Midbrain (tissue), 1 donor: ENCODE measurements at regions not wholly inside any gene's neighbourhood (a gene's known extent, or its start where the extent isn't known, plus 50 kb on each side); places are given as distances from the start of the nearest gene placed in this dataset.
"Not testable (repeated sequence)": the region's sequence is repeated elsewhere in the genome, so short reads cannot be mapped to it uniquely, and the experiment has no call there.

ENCODE experiments used
- DNase-seq: peaks from one replicate; lab custom pipeline; 2025; lab: John Stamatoyannopoulos, UW

DNA sequence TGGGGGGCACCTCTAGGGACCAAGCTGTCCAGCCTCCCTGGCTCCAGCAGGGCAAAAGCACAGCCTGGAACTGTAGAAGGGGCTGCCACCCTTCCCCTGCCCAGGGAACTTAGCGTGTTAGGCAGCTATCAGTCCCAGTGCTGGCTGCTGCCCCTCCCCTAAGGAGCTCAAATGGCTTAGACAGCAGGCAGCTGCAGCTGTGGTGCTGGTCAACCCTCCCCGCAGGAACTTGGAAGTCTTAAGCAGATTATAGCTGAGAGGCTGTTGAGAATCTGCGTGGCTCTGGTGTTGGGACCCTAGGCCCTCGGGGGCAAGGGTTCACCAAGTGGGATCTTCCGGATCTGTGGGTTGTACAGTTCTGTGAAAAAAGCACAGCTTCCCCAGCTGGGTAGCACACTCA, 536.5 kb upstream of the CDH10 start:
- DNase-seq, result no peak

DNA sequence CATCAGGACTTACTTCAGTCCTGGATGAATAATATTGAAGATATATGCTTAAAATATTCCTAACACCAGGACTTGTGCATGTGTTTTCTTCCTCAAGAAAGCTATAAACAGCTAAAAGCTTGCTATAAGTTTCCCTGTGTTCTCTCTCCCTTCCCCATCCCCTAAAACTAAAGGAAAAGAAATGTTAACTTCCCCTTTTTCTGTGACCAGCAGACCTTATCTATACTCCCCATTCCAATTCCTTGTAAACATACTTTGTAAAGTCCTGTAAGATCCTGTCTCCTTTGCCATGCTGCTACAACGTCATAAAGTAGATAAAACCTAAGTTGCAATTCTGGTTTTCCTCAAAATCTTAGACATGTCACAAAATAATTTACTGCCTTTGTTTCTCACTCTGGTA, 517.8 kb upstream of the CDH10 start:
- not testable (repeated sequence) for DNase-seq

DNA sequence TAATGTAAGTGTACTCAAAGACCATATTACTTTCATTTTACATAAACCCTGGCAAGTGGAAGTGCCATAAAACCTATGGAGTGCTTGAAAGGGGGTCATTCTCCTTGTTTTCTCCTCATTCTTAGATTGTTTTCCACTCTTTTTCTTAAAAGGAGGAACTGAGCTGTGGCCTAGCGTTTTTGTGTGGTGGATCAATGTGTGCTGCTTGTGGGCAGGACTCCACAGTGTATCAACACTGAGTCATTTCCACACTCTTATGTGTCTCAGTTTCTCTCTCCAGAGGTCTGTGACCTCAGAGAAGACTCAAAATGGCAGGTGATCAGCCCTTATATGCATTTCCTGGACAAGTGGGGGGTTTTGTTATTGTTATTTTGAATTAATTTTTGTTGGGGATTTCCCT, 516.1 kb upstream of the CDH10 start:
- DNase-seq, result no peak

DNA sequence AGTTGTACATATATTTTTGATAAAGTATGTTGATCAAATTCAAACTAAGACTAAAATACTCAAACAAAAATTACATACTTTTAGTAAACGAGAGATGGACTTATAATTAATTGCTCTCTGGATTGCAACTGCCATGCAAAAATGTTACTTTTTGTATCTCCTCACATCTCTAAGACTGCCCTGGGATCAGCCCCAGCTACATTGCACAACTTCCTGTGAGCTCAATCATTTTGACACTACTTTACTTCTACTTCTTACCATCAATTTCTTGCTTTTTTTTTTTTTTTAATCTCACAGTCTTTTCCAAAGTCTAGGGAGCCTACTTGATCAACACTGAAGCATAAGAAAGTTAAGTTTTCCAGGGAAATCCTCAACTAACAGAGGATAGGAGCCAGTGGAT, 506.0 kb upstream of the CDH10 start:
- no peak for DNase-seq

DNA sequence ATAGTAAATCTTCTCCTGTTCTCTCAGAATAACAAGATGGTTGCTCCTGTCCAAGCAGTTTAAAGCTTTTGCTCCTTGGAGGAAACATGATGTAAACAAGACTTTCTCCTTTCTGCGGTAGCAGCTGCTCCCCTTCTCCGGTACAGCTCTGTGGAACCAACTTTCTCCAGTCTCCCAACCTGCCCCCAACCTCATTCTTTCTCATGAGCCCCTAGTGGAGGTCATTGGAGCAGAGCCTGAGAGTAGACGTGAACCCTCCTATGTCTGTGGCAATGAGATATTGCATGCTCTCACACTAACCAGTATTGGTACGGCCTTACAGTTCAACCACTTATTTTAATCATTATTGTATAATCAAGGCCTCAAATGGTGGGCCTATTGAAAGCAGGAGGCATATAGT, 483.8 kb upstream of the CDH10 start:
- no peak for DNase-seq

DNA sequence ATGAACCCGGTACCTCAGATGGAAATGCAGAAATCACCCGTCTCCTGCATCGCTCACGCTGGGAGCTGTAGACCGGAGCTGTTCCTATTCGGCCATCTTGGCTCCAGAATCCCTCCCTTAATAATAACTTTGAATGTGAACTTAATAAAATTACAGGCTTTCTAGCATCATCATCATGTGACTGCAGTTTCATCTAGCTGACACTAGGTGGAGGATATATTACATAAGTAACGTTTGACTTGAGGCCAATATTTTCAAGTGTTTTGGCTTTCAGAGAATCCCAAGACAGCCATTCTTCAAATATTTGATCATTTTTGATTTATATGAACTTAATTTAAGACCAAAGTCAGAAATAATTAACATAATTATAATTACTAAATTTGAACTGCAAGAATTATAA, 474.9 kb upstream of the CDH10 start:
- DNase-seq, result no peak

DNA sequence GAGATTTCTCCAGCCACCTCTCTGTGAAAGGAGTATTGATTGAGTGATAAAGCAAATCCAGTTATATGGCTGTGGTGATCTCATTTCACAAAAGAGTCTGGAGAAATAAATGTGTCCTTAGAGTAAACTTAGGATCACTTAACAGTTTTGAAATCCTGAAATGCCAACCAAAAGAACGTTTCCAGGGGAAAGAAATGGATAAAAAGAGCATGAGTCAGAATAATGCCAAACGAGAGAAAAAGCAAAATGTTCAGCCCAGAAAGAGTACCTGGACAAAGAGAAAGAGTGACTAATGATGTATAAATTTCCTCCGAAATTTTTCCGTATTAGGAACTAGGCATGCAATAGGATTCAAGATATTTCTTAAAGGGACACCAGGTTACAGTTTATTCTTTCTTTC, 463.1 kb upstream of the CDH10 start:
- DNase-seq, result no peak

DNA sequence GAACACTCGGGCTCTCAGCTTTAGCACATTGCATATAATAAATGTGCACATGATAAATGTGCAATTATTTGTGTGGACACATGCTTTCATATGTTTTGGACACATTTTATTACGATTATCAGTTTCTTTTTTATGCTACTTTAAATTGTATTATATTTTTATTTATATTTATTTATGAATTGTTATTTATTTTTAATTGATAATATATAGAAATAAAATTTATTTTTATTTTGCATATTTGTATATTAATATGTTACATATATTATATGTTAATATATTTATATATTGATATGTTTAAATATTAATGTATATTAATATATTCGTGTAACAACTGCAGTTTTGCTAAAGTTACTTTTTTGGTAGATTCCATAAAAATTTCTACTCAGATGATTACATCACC, 454.8 kb upstream of the CDH10 start:
- no peak for DNase-seq

DNA sequence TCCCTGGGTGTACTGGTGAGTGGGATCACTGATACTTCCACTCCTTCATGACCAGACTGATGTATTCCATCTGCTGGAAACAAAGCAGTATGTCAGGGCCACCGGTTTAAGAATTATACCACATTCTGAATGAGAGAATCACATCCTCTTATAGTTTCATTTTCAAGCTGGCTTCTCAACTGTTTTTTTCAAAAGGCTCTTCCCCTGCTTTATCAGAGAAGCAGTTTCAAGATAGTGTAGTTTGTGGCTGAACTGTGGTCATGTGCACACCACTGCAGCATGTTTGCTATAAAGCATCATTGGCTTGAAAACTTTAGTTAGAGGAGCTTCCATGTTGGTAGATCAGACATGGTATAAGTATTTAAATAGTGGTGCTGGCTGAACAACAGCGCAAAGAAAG, 450.5 kb upstream of the CDH10 start:
- DNase-seq, result no peak

DNA sequence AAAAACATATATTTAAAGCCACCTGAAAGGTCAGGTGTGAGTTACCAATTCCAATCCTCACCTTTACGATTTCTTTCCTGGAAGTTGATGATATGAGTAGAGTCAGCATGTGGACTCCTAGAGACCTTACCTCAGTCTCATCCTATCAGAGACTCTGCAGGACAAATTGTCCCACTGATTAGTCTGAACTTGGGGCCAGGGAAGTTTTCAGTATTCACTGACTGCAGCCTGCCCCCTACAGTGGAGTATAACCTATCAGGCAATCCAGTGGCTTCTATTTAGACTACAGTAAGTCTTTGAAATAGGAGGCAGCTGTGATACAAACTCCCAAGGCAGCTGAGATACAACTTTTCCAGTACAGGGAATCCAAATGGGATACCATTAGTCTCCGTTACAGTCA, 449.4 kb upstream of the CDH10 start:
- no peak for DNase-seq

DNA sequence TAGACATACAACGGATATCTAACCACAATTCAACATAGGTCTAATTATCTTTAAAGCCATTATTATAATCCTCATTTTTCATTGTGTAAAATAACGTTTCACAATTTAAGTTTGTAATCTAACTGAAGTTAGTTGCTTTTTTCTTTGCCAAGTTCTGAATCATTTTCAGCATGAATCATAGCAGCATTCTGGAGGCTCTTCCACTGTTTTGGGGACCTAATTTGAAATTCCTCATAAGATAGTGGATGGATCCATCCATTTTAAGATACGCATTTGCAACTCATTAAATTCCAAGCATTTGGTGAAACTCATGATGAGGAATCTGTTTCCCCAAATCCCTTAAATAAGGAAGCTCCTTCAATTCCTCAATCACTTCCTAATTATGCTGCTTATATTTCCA, 447.1 kb upstream of the CDH10 start:
- DNase-seq, result no peak

DNA sequence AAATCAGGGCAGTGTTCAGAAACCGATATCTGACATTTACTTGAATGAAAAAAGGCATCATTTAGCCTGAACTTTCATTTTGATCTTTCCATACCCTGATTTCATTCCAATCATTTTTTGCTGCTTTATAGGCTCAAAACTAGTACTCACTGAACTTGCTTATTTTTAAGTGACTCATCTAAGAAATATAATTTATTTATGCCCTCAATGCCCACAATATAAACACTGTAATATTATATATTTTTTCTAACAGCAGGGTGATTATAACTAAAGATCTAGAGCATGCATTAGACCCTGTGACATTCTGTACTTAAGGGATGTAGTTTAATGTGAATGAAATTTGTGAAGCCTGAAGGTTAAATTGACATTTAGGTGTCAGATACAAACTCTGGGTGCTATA, 446.1 kb upstream of the CDH10 start:
- no peak for DNase-seq

DNA sequence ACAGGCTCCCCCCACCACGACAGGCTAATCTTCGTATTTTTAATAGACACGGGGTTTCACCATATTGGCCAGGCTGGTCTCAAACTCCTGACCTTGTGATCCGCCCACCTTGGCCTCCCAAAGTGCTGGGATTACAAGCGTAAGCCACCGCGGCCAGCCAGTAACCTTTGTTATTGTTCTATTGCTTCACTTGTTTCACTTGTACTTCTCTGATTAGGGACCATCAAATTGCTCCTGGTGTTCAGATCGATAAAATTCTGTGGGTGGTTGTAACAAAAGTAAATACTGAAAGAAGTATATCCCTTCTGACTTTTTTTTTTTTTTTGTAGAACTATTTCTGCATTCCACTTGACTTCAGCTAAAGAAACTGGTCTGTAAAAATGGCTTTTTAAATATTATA, 445.5 kb upstream of the CDH10 start:
- no peak for DNase-seq

DNA sequence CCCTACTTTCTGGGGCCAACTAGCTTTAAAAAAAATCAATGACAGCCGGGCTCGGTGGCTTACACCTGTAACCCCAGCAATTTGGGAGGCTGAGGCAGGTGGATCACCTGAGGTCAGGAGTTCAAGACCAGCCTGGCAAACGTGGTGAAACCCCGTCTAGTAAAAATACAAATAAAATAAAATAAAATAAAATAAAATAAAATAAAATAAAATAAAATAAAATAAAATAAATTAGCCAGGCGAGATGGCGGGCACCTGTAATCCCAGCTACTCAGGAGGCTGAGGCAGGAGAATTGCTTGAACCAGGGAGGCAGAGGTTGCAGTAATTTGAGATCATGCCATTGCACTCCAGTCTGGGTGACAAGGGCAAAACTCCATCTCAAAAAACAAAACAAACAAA, 443.9 kb upstream of the CDH10 start:
- DNase-seq, result not testable (repeated sequence)

DNA sequence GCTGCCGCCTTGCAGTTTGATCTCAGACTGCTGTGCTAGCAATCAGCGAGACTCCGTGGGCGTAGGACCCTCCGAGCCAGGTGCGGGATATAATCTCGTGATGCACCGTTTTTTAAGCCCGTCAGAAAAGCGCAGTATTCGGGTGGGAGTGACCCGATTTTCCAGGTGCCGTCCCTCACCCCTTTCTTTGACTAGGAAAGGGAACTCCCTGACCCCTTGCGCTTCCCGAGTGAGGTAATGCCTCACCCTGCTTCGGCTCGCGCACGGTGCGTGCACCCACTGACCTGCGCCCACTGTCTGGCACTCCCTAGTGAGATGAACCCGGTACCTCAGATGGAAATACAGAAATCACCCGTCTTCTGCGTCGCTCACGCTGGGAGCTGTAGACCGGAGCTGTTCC, 438.5 kb upstream of the CDH10 start:
- not testable (repeated sequence) for DNase-seq

DNA sequence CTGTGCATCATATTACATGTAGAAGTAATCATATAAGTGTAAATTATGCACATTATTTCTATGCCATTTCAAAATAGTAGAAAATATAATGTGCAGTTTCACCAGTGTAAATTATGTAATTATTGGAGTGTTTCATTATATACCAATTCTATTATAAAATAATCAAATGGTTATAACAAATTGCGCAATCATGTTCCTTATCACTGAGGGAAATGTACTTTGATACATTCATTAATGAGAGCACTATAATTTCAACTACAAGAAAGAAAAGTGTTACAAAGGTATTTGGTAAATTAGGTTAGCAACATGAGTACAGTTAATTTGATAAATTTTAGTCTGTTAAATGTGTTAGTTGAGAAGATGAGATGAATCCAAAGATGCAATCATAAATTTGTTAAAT, 421.5 kb upstream of the CDH10 start:
- no peak for DNase-seq

DNA sequence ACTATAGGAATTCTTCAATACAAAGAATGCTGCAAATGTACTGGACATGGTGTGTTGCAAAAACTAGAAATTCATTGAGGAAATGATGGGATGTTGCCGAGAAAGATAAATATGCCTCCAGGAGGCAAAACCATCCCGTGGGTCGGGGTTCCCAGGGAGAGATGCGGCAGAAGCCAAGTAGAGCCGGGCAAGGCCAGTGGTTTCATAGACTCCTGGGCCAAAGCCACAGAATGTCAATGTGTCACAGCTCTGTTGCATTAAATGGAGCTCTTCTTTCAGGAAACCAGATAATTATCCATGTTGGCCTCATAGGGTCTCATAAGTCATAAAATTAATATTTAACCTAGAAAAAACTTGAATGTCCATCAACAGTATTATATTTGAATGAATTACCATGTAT, 419.5 kb upstream of the CDH10 start:
- no peak for DNase-seq

DNA sequence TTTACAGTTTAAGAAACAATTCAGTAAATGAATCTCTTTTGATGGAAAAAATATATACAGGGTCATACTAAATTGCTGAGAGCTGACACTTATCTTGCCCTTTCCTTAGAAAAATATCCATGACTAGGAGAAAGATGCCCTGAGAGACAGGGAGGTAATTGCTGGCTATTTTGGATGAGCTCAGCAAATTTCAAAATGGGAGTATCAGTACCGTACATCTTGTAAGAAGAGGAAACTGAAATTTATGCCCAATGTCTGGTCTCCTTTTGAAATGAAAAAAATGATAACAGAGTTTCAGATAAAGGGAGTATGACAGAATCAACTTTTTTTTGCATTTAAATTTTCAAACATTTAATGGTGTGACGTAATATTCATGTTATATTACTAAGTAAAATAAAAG, 415.8 kb upstream of the CDH10 start:
- no peak for DNase-seq

DNA sequence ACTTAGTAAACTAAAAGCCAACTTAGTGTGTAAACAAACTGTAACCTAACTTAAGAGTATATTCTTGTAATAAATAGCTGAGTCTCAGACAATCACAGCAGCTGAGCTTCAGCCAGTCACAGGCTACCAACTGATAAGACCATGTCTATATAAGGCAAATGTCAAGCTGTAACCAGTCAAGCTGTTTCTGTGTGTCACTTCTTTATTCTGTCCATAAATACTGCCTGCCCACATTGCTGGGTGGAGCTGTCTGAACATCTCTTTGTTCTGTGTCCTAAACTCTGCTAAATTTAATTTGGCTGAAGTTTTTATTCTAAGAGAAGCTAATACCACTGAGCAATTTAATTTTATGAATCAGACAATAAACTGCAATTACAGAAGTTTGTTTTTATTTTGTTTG, 412.1 kb upstream of the CDH10 start:
- no peak for DNase-seq

DNA sequence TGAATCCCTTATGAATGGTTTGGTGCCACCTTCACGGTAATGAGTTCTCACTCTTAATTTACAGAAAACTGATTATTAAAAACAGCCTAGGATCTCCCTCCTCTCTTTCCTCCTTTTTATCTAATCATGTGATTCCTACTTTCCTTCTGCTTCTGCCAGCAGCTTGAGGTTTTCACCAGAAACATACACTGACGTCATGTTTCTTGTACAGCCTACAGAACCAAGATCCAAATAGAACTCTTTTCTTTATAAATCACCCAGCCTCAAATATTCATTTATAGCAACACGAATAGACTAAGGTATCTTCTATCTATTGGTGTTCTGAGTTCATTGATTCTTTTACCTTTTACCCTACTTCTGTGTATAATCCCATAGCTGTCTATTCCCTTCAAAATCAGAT, 388.9 kb upstream of the CDH10 start:
- DNase-seq, result no peak

DNA sequence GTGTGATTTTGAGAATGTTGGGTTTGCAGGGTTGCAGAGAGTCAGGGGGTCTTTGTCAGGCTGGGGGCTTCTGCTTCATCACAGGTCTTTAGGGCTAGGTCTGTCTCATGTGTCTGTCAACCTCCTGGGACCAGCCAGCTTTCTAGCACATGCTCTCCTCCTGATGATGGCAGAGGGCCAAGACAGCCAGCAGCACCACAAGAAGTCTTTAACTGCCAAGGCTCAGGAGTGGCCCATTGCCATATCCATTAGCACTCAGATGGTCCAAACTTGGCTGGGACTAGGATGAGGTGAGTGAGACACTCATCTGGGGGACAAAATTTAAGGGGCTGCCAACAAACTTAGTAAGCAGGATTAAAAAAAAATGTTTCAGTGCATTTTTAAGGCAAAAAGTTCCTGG, 384.2 kb upstream of the CDH10 start:
- no peak for DNase-seq

DNA sequence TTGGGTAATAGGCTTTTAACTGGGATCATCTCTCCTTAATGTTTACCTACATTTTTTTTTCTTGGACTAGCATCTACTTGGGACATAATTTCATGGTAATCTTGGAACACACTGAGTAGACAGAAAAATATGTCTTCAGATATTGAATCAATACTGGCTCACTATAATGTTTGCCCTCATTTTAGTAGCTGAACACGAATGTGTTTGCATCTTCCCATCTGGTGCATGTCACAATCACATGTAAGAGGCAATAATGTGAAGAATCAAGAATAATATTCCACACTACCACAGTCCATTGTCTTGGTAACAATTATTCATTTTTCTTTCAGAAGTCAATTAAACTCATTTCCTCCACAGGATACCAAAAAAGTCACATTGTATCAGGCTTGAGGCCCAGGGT, 382.7 kb upstream of the CDH10 start:
- DNase-seq, result no peak

DNA sequence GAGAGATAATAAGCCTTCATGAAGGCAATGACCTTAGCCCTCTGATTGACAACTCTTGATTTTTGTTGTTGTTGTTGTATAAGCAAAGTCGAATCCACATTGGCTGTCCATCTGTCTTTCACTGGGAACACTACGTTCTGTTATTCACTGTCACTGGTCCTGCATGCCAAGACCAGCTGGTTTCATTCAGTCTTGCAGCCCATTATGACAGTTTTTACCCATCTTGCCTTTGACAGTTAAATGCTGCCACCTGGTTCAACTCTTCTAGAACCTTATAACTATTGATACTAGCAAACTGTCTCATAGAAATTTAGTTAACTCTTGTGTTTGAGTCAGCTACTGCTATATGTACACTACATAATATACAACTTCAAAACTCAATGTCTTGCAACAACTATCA, 382.3 kb upstream of the CDH10 start:
- no peak for DNase-seq

DNA sequence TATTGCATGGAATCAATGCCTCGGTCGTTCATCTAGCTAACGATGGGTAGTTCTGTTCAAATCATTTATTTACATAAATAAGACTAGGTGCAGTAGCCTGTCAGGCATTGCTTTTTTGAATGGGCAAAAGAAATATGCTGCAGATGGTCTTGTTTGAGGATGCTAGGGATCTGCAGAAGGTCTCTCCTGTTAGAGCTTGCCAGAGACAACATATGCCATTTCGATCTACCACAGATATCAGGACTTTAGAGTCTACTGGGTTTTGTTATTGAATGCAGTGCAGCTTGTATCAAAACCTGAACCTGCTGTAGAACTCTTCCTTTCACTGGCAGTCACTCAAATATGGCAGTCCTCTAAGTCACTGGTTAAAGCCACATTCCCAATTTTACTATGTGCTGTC, 381.1 kb upstream of the CDH10 start:
- DNase-seq, result no peak

DNA sequence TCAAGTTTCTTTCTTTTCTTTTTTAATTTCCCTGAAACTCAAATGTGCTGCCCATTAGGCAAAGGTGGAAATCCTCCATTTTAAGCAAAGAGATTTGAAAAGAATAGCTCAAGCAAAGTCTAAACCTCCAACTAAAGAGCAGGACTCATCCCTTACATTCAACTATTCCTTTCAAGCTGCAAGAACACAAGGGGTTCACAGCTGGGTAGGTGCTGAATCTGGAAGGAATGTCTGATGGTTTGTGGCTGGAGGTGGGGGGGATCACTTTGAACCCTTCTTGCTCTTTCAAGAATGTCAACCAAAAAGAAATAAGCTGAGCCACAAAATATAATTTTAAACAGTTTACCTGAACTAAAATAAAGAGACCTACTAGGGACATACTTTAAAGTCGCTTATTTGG, 375.7 kb upstream of the CDH10 start:
- DNase-seq, result no peak
